H54 (cell line): ENCODE measurements at regions not wholly inside any gene's neighbourhood (a gene's known extent, or its start where the extent isn't known, plus 50 kb on each side); places are given as distances from the start of the nearest gene placed in this dataset.

ENCODE experiments used
- DNase-seq: peaks from one replicate; pipeline ENCODE4 v3.0.0; 2011; ENCODE audit warnings: low spot score, mixed read lengths; ENCODE audit not compliant: insufficient read length
- FAIRE-seq: peaks from 3 replicates; lab custom pipeline; 2011; peaks lifted over from hg19 to GRCh38; lab: Jason Lieb, UNC
- POLR2A ChIP-seq: IDR thresholded peaks from 2 replicates; pipeline ENCODE4 v1.6.1; 2011; ENCODE audit warnings: low read depth, mild to moderate bottlenecking, low read length

DNA sequence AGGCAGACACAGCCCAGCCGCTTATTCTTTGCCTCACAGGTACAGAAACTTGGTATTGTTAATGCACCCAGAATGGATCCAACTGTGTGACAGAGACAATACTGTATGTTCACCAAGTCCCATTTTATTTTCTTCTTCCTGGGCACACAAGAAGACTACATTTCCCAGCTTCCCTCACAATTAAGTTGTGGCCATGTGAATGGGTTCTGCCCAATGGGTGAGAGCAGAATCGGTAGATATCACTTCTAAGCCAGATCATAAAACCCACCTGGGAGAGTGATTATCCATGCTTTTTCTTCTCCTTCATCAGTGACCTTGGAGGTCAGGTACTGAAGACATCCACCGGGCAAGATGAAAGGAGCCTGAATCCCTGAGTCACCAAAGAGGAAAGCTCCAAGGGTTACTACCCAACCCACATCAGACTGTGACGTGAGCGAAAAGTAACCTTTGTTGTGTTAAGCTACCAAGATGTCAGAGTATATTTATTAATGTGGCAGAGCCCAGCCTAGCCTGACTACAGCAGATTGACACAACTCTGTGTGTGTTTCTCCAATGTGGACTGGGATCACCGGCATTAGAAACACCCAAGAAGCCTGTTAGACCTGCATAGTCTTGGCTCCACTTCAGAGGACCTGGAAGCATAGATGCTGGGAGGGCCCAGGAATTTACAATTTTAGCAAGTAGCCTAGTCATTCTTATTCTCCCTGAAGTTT, 79.1 kb upstream of the GRIK3 start:
- DNase-seq (no peak), FAIRE-seq (no peak)
- TF ChIP-seq POLR2A: no peak

DNA sequence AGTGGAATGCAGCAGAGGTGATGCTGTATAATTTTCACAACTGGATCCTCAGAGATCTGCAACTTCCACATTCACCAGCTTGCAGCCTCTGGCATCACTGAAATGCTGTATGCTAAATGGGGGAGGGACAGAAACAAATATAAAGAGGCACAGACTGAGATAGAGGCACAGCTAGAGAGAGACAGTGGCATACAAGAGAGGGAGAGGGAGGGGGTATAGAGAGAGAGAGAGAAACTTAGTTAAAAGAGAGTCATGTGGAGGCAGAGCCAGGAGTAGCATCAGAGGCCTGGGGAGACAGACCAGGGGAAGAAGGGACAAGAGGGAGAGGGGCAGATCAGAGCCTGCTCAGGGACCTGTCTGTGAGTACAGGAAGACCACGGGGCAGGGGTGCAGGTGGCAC, 84.5 kb upstream of the GRIK3 start:
- FAIRE-seq (no peak), DNase-seq (no peak)
- TF ChIP-seq POLR2A: no peak

DNA sequence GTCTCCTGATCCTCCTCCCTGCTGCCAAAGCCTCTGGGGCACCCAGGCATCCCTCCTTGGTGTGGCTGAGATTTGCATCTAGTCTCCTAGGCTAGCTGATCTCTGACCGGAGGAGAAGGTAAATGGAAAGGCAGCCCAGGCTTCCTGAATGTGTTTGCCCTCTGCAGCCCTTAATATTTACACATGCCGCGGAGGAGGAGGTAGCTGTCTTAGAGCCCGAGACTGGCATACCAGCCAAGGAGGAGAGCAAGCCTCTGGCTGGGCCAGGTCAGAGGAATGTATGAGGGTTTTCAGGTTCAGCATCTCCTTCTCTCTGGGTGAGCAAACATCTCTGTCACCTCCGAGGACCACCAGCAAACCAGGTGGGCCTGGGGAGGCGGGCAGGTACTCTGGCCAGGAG, 86.0 kb upstream of the GRIK3 start:
- DNase-seq (no peak), FAIRE-seq (no peak)
- no peak for TF ChIP-seq POLR2A

DNA sequence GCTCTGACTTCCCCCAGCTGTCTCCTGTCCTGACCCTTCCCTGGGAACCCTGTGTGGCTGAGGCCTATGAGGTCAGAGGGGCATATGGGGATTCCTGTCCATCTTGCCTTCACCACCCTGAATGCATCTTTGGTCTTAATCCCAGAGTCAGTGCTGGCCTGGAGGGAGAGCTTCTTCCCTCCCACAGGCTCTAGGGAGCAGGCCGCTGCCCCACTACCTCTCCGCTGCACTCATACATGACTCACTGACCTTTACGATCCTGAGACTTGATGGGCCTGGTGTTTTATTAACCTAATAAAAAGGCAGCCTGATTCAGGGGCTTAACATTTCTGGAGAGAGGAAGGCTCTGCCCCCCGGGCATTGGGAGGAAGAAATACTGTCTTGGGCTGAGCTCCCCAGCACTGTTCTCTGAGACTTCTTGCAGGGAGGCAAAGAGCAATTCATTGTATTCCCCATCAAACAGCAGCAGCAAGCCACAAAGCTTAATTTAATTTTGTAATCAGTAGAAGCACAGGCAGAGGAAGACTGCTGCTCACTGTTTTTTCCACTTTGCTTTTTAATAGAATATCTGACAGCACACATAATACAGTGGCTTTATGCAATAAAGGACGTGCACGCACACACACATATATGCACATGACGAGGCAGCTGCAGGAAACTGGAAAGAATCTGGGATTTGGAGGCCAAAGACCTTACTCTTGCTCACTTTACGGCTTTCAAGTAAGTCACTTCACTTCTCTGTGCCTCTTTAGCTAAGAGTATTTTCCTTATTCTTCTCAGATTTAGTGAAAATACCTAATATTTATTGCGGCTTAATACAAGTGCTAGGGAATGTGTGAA, 89.2 kb upstream of the GRIK3 start:
- FAIRE-seq (no peak), DNase-seq (no peak)
- no peak for TF ChIP-seq POLR2A

DNA sequence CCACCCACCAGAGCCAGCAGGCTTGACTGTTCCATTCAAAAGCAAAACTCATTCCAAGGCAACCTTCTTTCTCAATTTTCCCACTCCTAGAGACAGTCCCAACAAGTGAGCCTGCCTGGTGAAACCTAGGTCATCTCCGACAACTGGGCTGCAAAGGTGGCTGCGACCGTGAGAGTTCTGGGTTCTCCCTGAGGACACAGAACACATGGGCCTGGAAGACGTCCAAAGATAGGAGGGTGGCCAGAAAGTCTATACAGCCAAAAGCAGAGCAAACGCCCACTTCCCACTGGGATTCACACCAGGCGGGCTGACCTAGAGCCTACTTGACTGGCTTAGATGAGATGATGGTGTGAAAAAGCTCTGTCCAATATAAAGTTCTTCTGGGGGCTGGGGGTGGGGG, 90.2 kb upstream of the GRIK3 start:
- FAIRE-seq (no peak), DNase-seq (no peak)
- TF ChIP-seq POLR2A: no peak

DNA sequence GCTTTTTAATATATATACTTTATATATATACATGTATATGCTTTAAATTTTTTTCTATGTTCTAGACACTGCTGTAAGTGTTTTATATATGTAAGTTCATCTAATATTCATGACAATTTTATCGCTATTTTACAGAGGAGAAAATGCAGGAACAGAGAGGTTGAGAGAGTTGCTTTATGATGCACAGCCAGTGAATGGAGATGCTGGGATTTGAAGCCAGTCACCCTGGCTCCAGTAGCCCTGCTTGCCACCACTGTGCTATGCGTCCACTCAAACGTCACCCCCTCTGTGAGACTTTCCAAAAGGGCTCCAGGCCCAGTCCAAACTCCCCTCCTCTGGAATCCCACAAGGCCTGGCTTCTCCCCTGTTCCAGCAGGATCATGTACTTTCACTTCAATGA, 91.0 kb upstream of the GRIK3 start:
- TF ChIP-seq POLR2A: no peak
- FAIRE-seq: no peak
- DNase-seq: no peak

DNA sequence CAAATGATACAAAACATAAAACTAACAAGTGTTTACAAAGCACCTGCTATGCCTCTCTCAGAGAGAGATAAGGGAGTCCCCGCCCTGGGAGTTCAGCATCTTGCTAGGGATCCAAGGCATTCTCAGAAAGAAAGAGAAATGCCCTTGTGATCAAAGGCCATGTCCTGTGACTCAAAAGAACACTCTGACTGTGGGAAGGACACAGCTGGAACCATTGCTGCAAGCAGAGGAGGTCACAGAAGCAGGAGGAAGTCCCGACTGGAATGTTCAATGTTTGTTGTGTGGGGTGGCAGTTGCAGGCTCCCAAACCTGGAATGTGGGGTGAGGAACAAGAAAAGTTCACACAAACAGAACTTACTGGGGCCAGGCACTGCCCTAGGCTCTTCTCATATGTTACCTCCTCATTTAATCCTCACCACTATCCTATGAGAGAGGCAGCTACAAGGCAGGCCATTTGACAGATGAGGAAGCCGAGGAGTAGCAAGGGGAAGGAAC, 93.0 kb upstream of the GRIK3 start:
- FAIRE-seq: no peak
- TF ChIP-seq POLR2A: no peak
- DNase-seq: no peak

DNA sequence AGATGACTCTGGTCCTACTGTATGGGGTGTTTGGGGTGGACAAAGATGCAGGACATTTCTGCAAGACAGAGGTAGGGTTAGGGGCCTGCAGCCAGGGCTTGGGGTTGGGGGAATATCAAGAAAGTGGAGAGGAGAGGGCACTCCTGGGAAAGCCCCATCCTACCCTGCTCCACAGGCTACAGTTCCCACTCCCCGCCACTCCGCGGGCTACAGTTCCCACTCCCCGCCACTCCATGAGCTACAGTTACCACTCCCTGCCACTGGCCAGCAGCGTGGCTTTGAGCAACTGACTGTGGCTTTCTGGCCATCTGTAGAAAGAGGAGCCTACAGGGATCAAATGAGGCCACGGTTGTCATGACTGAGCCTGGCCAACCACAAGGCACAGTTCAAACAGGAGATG, 93.8 kb upstream of the GRIK3 start:
- TF ChIP-seq POLR2A: no peak
- FAIRE-seq (no peak), DNase-seq (no peak)

DNA sequence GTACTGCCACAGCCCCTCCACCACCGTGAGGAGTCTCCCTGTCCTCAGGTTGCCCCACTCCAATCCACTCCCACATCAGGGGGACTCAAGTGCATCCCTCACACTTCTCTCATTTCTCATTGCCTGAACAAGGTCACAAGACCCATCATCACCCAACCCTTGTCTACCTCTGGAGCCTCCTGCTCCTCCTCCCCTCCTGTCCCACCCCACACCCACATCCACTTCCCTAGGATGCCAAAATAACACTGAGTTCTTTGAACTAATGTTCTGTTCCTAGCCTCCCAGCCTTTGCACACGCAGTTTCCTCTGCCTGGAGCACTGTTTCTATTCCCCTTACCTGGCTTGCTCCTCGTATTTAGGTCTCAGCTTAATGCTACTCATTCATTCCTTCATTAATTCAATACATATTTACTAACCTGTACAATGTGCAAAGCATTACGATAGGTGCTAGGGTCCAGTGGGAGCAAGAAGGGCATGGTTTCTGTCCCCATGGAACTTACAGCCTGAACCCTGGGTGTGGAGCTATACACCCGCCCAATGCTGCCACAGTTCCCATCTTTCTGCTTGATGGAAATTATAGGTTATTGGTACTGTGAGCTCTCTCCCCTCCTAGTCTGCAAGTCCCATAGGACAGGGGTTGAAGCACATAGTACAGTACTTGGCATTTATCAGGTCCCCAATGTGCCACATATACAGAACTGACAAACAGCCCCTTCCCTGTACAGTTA, 96.1 kb upstream of the GRIK3 start:
- FAIRE-seq: no peak

DNA sequence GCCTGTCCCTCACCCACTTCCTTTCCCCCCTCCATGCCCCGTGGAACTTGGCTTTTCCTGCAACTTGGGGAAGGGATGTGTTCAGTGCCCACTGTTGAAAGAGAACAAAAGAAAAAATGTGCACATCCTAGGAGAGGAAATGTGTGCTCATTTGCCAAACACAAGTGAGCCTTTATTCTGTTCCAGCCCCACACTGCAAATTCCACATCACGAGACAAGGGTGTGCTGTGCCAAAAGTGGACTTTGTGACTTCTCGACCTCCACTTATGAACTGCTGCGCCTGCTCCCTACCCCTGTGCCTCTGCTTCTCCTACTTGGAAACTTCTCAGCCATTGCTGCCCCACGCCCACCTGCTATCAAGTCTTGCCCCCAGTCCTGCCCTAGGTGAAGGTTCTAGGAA, 97.0 kb upstream of the GRIK3 start:
- FAIRE-seq (no peak), DNase-seq (no peak)
- no peak for TF ChIP-seq POLR2A

More for the DNA sequence above, 96.1 kb upstream of the GRIK3 start:
- no peak for DNase-seq
- no peak for TF ChIP-seq POLR2A

DNA sequence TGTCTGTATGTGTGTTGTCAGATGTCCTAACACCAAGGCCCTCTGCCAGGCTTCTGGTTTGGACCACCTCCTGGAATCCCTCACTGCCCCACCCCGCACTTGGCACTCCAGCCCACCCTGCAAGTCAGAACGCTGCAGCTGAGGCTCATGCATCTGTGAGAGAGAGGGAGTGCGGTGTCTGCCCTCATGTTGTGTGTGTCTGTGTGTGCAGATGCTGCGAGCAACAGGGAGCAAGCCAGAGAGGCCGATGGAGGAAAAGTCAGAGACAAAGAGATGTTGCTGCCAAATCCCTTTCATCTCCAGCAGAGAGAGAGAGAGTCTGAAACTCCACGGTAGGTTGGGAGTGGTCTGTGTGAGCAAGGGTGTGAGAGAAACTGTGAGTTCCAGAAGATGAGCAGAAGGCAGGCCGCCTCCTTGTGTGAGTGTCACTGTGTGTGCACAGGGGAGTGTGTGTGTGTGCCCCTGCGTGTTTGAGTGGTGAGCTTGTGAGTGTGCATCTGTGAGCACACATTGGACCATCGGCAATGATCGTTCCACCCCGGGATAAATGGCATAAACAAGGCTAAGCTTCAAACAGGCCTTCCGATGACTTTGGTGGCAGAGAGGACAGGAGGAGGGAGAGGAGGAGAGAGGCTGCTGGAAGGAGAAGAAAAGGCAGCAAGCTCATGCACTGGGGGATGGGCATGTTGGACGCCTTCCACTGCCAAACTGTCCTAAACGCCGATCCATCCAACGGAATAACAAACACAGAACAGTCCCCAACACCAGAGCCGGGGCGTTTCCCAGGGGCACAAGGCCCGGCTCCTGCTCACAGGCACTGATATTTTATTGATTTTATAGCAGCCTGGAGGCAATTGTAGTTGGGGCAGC, 99.2 kb upstream of the GRIK3 start:
- FAIRE-seq (no peak), DNase-seq (no peak)
- no peak for TF ChIP-seq POLR2A

DNA sequence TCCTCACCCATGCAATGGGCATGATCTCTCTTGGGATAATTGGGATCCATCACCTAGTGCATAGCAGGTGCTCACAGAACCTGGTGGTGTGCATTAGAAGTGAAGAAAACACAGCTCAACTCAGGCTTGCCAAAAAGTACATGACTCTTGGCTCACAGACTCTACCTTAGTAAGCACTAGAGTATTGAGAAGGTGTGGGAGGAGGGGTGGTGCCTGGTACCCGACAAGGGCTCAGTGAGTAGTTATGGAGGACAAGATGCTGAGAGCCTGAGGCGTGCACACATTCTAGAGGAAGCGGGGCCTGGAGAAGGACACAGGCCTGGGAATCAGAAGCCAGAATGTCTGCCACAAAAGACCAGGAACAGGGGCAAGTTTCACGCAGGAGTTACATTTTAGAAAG, 100.3 kb upstream of the GRIK3 start:
- FAIRE-seq (no peak), DNase-seq (no peak)
- TF ChIP-seq POLR2A: no peak

DNA sequence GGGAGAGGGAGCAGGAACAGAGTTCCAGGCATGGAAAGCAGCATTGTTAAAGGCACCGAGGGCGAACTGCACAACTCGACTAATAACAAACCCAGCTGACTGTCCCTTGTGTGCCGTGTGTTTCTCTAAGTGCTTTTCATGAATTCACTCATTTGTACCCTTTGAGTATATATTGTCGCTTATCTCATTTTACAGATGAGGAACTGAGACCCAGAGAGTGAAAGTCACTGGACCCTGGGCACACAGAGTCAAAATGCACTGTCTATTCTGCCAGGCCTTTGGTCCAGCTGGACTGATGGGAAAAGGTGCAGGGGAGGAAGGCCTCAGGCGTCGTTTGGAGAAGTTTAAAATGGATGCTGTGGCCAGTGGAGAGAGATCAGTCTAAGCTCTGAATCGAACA, 100.7 kb upstream of the GRIK3 start:
- TF ChIP-seq POLR2A: no peak
- FAIRE-seq (no peak), DNase-seq (no peak)
